Osteocyte (in vitro differentiated cells): ENCODE measurements at regions not wholly inside any gene's neighbourhood (a gene's known extent, or its start where the extent isn't known, plus 50 kb on each side); places are given as distances from the start of the nearest gene placed in this dataset.

Source experiments
- DNase-seq: peaks from one replicate; pipeline ENCODE4 v3.0.0; 2021; ENCODE audit warnings: mixed read lengths; ENCODE audit not compliant: unreplicated experiment; ENCODE audit errors: extremely low spot score
- H3K27ac Mint-ChIP-seq: one replicate; pipeline ENCODE4 v1.8.0; 2021; ENCODE audit warnings: mild to moderate bottlenecking, mixed read lengths; ENCODE audit not compliant: unreplicated experiment
- H3K27me3 Mint-ChIP-seq: one replicate; pipeline ENCODE4 v1.8.0; 2021; ENCODE audit warnings: mixed read lengths; ENCODE audit not compliant: unreplicated experiment
- H3K36me3 Mint-ChIP-seq: one replicate; pipeline ENCODE4 v1.8.0; 2021; ENCODE audit warnings: mixed read lengths; ENCODE audit not compliant: unreplicated experiment
- H3K4me1 Mint-ChIP-seq: one replicate; pipeline ENCODE4 v1.8.0; 2021; ENCODE audit warnings: mixed read lengths; ENCODE audit not compliant: unreplicated experiment
- H3K4me3 Mint-ChIP-seq: one replicate; pipeline ENCODE4 v1.8.0; 2021; ENCODE audit warnings: mild to moderate bottlenecking, moderate library complexity, mixed read lengths; ENCODE audit not compliant: unreplicated experiment
- H3K9me3 Mint-ChIP-seq: one replicate; pipeline ENCODE4 v1.8.0; 2021; ENCODE audit warnings: mixed read lengths; ENCODE audit not compliant: unreplicated experiment
- CTCF ChIP-seq: fragments of 200-600 bp; sonication (generic); IDR thresholded peaks from 2 replicates; pipeline ENCODE4 v1.5.0; 2021; ENCODE audit warnings: antibody characterized with exemption, mild to moderate bottlenecking, moderate library complexity

GRCh38 chr14:96658611-96659010 is 138.6 kb upstream of the VRK1 start:
- no peak overlapping the region for H3K27ac Mint-ChIP-seq
- no peak for TF ChIP-seq CTCF
- peaks cover 6% of the 10 kb centered on the region for H3K9me3 Mint-ChIP-seq
- no peak overlapping the region for H3K4me3 Mint-ChIP-seq
- H3K27me3 Mint-ChIP-seq, result no peaks in the 10 kb centered on the region
- H3K36me3 Mint-ChIP-seq, result no peaks in the 10 kb centered on the region
- H3K4me1 Mint-ChIP-seq, result no peaks in the 10 kb centered on the region
- DNase-seq, result peak; percentile 25

GRCh38 chr14:96660123-96660522 is 137.1 kb upstream of the VRK1 start:
- no peaks in the 10 kb centered on the region for H3K36me3 Mint-ChIP-seq
- TF ChIP-seq CTCF, result no peak
- no peak overlapping the region for H3K4me3 Mint-ChIP-seq
- H3K4me1 Mint-ChIP-seq, result no peaks in the 10 kb centered on the region
- peaks cover 6% of the 10 kb centered on the region for H3K9me3 Mint-ChIP-seq
- H3K27me3 Mint-ChIP-seq, result no peaks in the 10 kb centered on the region
- DNase-seq, result no peak
- H3K27ac Mint-ChIP-seq, result no peak overlapping the region

GRCh38 chr14:96660667-96661066 is 136.5 kb upstream of the VRK1 start:
- peaks cover 6% of the 10 kb centered on the region for H3K9me3 Mint-ChIP-seq
- H3K36me3 Mint-ChIP-seq, result no peaks in the 10 kb centered on the region
- no peaks in the 10 kb centered on the region for H3K27me3 Mint-ChIP-seq
- H3K4me1 Mint-ChIP-seq, result no peaks in the 10 kb centered on the region
- no peak for DNase-seq
- no peak for TF ChIP-seq CTCF
- H3K27ac Mint-ChIP-seq, result no peak overlapping the region
- H3K4me3 Mint-ChIP-seq, result no peak overlapping the region

- no peaks in the 10 kb centered on the region for H3K27me3 Mint-ChIP-seq
- TF ChIP-seq CTCF, result no peak
- DNase-seq, result no peak
- no peaks in the 10 kb centered on the region for H3K4me1 Mint-ChIP-seq
- H3K27ac Mint-ChIP-seq, result no peak overlapping the region
- no peak overlapping the region for H3K4me3 Mint-ChIP-seq
- H3K36me3 Mint-ChIP-seq, result no peaks in the 10 kb centered on the region
- H3K9me3 Mint-ChIP-seq, result peaks cover 5% of the 10 kb centered on the region
These were observed 135.8 kb upstream of the VRK1 start for GRCh38 chr14:96661244-96661969.

GRCh38 chr14:96662116-96662970 is 134.8 kb upstream of the VRK1 start:
- Mint-ChIP-seq H3K36me3 (no peaks in the 10 kb centered on the region), H3K4me1 (no peaks in the 10 kb centered on the region), H3K27ac (no peak overlapping the region), H3K4me3 (no peak overlapping the region), H3K27me3 (no peaks in the 10 kb centered on the region), H3K9me3 (no peaks in the 10 kb centered on the region)
- DNase-seq, result no peak
- TF ChIP-seq CTCF, result no peak
